Hematopoietic multipotent progenitor cell treated with erythropoietin and hydrocortisone succinate and interleukin-3 and kit ligand, for 15 days (in vitro differentiated cells): ENCODE measurements at regions not wholly inside any gene's neighbourhood (a gene's known extent, or its start where the extent isn't known, plus 50 kb on each side); places are given as distances from the start of the nearest gene placed in this dataset.

Source experiments
- DNase-seq: peaks from one replicate; pipeline ENCODE4 v3.0.0-alpha.2; 2015; ENCODE audit warnings: low spot score

DNA sequence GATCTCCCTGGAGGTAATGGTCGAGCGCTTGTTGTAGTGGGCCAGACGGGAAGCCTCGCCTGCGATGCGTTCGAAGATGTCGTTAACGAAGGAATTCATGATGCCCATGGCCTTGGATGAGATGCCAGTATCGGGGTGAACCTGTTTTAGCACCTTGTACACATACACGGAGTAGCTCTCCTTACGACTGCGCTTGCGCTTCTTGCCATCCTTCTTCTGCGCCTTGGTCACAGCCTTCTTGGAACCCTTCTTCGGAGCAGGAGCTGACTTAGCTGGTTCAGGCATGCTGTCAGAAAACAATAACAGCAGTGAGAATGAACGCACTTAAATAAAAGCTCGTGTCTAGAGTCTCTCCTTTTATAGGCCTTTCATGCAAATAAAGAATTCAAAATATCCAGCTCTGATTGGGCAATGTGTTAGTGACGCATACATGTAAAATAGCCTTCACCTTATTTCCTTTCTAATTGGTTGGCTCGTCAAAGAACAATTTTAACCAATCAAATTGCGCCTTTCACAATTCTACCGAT is 129.2 kb downstream of the HFE start:
- peak; percentile 98 for DNase-seq

DNA sequence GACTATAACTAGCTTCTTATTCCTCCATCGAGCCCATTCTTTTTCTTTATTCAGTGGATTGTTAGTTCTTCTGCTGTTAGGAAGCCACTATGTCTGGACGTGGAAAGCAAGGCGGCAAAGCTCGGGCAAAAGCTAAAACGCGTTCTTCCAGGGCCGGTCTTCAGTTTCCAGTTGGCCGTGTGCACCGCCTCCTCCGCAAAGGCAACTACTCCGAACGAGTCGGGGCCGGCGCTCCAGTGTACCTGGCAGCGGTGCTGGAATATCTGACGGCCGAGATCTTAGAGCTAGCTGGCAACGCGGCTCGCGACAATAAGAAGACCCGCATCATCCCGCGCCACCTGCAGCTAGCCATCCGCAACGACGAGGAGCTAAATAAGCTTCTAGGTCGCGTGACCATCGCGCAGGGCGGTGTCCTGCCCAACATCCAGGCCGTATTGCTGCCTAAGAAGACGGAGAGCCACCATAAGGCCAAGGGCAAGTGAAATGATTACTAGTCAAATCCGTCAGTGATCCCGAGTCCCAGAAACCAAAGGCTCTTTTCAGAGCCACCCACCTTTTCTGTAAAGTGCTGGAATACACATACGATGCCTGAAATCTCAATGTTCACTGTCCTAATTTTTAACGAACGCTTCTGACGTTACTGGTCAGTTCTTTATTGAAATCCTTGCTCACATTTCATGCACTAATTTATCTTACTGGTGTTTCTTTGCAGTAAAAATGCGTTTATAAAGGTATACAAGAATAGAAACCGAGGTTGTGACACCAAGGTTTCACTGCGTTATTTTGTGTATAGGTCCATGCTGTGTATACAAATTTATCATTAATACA is 129.9 kb downstream of the HFE start:
- DNase-seq: peak; percentile 89

DNA sequence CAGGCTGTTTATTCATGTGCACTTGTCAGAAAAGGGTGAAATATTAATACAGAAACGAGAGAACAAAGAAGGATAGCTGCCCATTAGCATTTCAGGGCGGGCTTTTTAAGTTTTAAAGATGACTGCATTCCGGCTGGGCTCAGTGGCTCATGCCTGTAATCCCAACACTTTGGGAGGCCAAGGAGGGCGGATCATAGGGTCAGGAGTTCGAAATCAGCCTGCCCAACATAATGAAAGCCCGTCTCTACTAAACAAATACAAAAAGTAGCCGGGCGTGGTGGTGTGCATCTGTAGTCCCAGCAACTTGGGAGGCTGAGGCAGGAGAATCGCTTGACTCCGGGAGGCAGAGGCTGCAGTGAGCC is 130.5 kb downstream of the HFE start:
- peak; percentile 49 for DNase-seq

DNA sequence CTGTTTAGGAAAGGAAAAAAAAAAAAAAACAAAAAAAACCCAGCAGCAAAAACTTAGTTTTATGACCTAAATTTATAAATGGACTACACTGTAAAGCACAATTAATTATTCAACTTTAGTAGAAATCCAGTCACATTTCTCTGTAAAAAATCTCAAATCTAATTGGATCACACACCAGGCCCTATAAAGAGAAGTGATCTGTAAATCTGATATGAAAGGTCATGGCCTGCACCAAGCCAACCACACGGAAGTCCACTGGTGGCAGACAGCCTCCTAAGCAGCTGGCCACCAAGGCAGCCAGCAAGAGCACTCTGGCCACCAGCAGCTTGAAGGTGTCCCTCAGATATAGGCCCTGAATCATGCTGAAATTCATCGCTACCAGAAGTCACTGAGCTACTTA is 131.6 kb downstream of the HFE start:
- DNase-seq: no peak

DNA sequence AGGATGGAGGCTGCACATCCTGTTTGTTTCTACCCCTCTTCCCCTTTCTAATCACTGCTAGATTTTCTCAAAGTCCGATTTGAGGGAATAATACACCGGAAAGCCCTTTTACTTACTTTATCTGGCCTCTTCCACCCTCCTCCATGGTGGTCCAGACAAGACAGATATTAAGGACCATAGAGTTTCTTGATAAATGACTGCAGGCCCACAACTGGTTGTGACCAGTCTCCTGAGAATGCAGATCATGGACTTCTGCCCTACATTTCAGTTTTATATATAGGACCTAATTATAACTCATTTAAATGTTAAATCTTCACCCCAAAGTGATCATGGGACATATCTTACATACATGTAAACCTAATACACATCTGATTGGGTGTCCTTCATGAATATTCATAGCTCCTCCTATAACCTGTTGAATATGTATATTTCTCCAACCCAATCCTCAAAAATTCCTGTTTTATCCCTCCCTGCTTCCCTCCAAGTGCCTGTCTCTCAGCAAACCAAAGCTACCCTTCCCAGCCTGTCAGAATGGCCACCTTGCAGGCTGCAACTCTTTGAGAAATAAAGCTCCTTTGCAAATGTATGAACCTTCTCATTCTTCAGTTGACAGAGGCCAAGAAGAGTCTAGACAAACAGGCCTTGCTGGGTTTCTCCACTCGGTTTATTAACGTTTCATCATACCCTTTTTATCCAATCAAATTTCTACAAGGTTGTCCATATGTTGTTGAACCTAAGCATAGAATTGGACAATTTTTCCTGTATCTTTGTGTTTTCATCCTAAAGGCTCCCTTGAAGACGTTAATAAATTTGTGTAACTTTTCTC is 133.1 kb downstream of the HFE start:
- DNase-seq: no peak

DNA sequence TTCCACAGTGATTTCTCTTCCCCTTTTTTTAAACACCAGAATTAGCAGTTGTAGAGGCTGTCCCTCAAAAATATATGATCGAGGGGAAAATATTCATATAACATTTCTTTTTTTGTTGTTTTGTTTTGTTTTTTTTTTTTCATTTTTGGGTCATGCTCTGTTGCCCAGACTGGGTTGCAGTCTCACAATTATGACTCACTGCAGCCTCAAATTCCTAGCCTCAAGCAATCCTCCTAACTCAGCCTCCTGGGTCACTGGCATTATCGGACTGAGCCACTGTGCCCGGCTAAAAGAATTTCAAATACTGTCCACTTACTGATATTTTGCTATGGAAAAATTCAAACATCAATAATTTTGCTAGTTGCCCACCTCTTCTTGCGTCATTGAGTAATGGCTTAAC is 134.0 kb downstream of the HFE start:
- no peak for DNase-seq

DNA sequence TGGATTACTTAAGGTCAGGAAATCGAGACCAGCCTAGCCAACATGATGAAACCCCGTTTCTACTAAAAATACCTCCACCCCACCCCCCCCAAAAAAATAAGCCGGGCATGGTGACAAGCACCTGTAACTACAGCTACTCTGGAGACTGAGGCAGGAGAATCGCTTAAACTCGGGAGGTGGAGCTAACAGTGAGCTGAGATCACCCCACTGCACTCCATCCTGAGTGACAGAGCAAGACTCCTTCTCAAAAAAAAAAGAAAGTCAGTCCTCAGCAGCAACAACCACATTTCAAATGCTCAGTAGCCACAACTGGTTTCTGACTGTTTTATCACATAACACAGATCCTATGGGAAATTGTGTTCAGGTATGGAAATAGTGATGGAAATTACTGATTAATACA is 135.3 kb downstream of the HFE start:
- no peak for DNase-seq

DNA sequence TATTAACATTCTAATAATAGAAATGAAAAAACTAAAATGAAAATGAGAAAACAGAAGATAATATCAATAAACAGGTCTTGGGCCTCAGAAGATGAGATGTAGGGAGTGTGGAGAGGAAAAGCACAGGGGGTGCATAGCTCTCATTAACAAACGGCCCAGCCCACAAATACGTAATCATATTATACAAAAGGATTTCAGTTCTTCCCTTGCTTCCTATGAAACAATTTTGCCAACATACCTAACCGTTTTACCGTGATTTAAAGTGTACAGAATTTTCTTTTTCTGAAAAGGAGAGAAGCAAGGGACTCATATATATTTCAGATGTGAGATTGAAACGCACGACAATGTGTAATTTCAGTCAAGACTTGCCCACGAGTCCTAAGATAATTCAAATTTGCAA is 136.0 kb downstream of the HFE start:
- DNase-seq: no peak

DNA sequence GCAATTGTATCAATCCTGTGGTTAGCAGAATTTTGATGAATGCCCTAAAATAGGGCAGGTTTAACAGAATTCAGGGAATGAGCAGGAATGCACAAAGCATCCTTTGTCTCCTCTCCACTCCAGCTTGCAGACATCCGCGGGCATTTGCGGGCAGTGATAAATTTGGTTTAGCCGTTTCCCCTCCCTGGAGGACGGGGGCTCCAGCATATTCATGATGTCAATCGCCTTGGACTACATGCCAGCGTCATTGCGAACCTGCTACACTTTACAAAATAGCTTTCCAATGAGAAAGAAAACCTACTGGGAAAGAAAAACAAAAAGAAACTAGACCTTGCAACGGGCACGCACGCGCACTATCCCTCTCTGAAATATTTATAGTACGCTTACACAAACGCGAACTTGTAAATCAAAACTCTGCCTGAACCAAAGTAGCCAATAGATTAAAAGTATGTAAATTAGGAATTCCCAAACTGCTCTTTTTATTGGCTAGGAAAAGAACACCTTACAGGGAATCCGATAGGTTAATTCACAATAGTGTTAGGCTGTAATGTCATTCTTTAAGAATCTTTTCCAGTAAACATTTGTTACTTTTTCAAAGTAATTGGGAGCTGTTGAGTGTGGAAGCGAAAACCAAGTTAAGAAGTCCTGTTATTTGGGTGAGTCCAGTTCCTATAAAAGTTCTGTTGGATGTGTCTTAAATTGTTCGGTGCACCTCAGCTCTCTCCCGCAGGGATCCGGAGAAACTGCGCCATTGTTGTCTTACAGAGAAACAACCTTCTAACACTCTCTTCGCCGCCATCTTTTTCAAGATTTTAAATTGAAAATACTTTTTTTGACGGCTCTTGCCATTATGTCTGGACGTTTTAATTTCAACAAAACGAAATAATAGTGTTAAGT is 136.7 kb downstream of the HFE start:
- DNase-seq: peak; percentile 75

DNA sequence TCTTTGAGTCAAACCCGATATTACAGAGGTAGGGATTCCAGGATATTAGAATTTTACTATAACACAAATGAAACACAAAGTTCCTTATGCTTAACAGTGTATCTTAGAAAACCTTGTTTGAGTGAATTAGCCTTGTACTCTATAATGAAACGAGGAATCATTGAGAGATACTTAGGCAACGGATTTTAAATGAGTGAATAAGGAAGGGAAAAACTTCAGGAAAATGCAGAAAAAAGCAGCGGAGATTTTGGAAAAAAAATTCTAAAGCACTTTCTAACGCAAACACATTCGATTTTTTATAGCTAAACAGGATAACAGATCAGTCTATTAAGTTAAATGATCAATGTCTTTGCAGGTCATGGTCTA is 137.3 kb downstream of the HFE start:
- no peak for DNase-seq

DNA sequence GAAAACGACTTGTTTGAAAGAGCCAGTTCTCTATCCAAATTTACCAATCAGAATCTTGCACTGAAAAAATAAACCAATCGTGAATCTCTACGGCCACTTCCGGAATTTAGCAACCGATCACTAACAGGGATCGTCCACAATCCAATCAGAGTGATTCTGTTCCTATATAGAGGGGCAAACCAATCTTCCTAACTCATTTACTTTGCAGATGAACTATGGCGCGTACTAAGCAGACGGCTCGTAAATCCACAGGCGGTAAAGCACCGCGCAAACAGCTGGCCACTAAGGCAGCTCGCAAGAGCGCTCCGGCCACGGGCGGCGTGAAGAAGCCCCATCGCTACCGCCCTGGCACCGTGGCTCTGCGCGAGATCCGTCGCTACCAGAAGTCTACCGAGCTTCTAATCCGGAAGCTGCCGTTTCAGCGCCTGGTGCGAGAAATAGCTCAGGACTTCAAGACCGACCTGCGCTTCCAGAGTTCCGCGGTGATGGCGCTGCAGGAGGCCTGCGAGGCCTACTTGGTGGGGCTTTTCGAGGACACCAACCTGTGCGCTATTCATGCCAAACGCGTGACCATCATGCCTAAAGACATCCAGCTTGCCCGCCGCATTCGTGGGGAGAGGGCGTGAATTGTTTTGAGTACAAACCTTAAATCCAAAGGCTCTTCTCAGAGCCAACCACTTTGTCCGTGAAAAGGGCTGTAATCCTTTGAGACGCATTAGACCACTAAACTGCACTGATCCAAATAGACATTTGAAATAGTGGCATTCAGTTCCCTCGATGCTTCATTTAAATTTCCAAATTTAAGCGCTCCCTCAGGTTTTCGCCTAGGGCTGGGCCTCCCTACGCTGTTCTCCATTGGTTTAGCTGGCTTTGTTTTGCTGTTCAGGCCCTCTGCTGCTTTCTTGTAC is 138.0 kb downstream of the HFE start:
- DNase-seq: no peak

DNA sequence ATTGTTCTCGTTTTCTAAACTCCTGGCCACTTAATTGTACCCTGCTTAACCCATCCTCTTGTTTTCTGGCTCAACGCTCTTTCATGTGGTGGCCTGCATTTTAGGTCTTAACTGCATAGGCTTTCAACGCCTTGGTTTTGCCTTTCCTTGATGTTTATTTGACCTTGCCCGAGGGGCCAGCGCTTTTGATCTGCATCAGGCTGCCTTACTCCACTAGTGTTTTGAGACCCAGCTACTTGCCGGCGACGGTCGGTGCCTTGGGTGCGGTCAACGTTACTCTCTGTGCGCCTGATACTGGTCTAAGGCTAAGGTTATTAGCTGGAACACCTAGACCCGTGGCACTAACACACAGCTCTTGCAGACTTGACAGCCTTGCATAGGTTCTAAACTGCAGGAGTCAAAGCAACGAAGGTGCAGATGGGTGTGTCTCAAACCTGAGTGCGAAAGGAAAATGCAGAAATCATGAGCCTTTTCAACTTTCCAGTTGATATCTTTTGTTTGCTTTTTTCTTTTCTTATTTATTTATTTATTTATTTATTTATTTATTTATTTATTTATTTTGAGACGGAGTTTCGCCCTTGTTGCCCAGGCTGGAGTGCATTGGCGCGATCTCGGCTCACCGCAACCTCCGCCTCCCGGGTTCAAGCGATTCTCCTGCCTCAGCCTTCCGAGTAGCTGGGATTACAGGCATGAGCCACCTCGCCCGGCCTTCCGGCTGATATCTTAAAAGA is 138.8 kb downstream of the HFE start:
- DNase-seq: no peak

DNA sequence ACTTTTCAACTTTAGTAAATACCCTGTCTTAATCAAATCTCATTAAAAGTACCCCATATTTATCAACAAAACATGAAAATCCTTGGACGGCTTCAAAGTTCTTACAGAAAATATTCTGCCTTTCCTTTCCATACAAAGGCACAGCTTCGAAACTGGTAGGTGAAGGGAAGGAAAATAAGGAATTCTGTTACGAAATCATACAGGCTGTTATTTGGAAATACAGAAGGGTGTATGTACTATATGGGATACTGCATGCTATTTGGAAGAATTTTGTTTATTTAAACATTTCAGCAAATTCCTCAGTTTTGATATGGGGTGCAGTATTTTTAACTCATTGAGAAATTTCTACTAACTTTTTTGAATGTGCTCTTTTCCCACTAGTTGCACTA is 138.4 kb upstream of the BTN3A2 start:
- DNase-seq: no peak

DNA sequence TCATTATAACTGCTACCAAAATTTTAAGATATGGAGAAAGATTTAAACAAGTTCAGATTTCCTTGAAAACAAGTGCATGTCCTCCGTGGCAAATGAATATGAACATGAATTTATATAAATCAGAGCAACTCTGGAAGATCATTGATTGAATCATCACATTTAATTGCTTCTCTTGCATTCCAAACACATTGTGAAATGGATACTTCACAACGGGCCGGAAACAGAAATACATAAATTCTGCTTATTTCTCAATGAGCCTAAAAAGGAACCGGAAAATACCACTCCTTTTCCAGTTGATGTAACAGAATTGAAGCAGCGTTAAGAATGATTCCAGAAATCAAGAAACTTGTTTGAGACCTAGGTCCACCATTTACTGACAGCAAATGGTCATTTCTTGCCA is 134.6 kb upstream of the BTN3A2 start:
- DNase-seq: no peak

DNA sequence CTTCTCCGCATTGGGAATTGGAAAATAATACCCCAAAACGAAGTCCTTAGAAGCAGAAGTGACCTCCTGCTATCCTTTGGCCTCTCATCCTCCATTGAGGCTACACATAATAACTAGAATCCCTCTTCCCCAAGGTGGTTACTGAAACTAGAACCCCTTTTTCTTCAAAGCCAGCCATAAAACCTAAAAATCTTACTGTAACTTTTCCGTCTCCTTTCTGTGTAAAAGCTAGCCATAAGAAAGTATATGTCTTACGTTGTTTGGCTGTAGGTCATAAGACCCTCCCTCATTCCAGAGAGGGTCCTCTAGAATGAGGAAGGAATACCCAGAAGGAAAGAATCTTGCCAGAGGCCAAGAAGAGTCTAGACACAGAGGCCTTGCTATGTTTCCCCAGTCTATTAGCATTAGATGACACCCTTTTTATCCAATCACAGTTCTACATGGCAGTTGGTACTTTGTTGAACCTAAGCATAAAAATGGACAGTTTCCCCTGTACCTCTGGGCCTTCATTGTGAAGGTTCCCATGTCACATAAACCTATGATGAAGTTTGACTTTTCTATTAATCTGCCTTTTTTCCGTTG is 133.9 kb upstream of the BTN3A2 start:
- DNase-seq: no peak

DNA sequence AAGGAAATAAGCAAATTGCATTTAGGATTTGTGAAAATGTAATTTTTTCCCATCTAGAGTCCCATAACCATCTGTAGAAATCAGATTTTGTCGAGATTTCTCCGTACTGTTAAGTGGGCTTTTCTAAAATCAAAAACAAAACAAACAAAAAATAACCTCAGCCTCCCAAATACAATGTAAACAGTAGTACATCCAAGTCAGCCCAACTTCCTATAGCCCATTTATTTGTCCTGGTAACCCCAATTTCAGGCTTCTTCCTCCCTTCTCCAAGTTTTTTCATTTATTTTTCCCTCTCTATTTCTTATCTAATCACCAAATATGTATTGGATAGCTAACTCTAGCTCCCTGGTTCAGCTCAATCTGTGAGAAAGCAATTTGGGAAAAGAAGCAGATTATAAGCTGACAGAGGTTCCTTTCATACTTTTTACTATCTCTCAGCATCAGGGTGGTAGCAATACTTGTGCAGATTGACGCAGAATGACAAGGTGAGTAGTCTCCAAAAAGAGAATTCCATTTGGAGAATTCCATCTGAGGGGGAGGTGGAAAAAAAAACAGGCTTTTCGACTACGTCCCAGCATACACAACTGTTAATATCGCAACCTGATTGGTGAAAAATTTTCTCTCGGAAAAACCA is 132.6 kb upstream of the BTN3A2 start:
- no peak for DNase-seq

DNA sequence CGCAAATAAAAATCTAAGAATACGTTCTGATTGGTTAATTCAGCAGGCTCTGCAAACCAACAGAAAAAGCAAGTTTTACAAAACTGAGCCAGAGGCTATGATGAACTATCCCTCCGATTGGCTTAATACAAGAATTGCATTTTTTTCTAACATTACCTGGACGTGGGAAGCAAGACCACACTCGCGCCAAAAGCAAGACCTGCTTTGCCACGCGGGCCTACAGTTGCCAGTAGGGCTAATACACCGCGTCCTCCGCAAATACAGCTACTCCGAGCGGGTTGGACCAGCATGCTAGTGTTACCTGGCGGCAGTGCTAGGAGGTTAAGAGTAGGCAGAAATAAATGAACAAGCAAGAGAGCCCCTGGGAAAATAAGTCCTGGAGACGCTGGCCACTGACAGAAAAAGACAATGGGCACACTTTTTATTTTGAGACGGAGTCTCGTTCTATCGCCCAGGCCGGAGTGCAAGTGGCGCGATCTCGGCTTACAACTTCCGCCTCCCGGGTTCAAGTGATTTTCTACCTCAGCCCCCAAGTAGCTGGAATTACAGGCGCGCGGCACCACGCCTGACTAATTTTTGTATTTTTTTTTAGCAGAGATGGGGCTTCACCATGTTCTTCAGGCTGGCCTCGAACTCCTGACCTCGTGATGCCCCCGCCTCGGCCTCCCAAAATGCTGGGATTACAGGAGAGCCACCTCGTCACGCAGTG is 131.9 kb upstream of the BTN3A2 start:
- no peak for DNase-seq

DNA sequence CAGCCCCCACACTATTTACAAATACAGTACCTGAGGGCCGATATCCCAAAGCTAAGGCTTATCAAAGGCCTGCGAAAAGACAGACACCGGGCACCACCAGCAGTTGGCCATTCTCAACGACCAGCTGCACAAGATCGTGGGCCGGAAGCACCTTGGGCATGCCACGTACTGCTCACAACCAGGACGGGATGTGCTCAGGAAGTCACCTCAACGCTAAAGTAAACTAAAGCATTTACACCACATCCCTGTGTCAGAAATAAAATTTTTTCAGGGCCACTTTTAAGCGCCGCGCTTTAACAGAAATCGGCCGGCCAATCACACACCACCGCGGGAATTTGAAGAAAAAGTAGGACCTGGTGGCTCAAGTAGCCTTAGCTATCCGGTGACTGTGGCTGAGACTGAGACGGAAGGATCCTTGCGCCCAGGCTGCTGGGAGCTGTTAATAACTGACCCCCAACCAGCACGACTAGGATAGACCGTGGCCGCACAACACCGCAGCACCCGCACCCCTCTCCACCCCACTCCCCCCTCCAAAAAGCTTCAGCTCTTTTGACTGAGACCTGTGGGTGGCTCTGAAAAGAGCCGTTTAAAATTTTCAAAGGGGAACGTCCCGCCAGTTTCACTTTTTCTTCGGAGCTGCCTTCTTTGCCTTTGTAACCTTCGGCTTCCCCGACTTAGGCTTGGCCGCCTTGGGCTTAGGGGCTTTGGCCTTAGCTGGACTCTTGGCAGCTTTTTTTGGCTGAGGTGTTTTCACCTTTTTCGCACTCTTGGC is 131.2 kb upstream of the BTN3A2 start:
- peak; percentile 69 for DNase-seq
